ENCODE measurements at regions not wholly inside any gene's neighbourhood (a gene's known extent, or its start where the extent isn't known, plus 50 kb on each side); places are given as distances from the start of the nearest gene placed in this dataset.

DNA sequence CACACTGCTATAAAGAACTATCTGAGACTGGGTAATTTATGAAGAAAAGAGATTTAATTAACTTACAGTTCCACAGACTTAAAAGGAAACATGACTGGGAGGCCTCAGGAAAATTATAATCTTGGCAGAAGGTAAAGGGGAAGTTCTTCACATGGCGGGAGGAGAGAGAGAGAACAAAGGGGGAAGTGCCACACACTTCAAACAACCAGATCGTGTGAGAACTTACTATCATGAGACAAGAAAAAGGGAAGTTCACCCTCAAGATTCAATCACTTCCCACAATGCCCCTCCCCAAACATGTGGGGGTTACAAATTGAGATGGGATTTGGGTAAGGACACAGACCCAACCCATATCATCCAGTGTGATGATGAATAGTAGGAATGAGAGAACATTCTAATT lies 366.5 kb downstream of the LRFN5 start:
- Histone ChIP-seq H3K9ac (ENCODE audit: insufficient read depth, low read depth, low read length) (no peak overlapping the region), H3K36me3 (replicated peaks in 1 of 2; ENCODE audit: control insufficient read depth in 1 of 2, insufficient read depth in 2 of 2, low read length in 2 of 2) (no peaks in the 10 kb centered on the region), H4K20me1 (ENCODE audit: insufficient read depth, low read length) (no peaks in the 10 kb centered on the region), H3K4me1 (ENCODE audit: insufficient read depth, low read length) (no peaks in the 10 kb centered on the region), H3K27ac (ENCODE audit: extremely low read length, insufficient read depth, low read length) (no peak overlapping the region), H2AFZ (ENCODE audit: low read length) (no peak overlapping the region), H3K4me2 (ENCODE audit: low read depth, low read length) (no peak overlapping the region), H3K9me3 (ENCODE audit: low read length) (peaks cover 84% of the 10 kb centered on the region), H3K4me3 (replicated peaks in 1 of 3; ENCODE audit: insufficient read depth in 1 of 3, low read depth in 2 of 3, low read length in 3 of 3) (no peak overlapping the region), H3K27me3 (ENCODE audit: control insufficient read depth in 1 of 2, insufficient read depth in 2 of 2, low read length in 2 of 2) (no peaks in the 10 kb centered on the region), H3K79me2 (ENCODE audit: insufficient read depth, low read length) (no peaks in the 10 kb centered on the region)
- ChIA-PET POLR2A (no interaction called here), CTCF (ENCODE audit: low intra/inter-chr PET ratio, low total read pairs) (no interaction called here)
- no peak for FAIRE-seq
- in situ Hi-C loops (cut with HindIII; ENCODE audit: extremely low pct_ligation_motif_present, low pct_unique_long_range_greater_than_20kb) (no loop called here), intact Hi-C loops (cut with micrococcal nuclease; ENCODE audit: unreplicated experiment) (no loop called here)
- no peak for DNase-seq (ENCODE audit: low spot score)
- WGBS (ENCODE audit: low lambda C conversion rate) = 4% methylated on average over 2 of the region's 2 CpGs
- BruUV-seq (replicated peaks) = no TSS peak
- no peak for ATAC-seq
- TF ChIP-seq MBNL3 (CRISPR knock-in tag; conservative IDR thresholded peaks at IDR 0.05) = no peak
- no peak for TF ChIP-seq MLLT10 (CRISPR knock-in tag; IDR thresholded peaks at IDR 0.05)
- TF ChIP-seq RFXANK (CRISPR knock-in tag; IDR thresholded peaks at IDR 0.05) = no peak
- no peak for TF ChIP-seq ZNF891 (CRISPR knock-in tag; IDR thresholded peaks at IDR 0.05)
- no peak for TF ChIP-seq HNRNPLL (IDR thresholded peaks at IDR 0.05; ENCODE audit: low read depth, low read length, poor library complexity, severe bottlenecking)
- TF ChIP-seq REXO4 (CRISPR knock-in tag; IDR thresholded peaks at IDR 0.05; ENCODE audit: borderline replicate concordance) = no peak
- no peak for TF ChIP-seq SIN3B (IDR thresholded peaks at IDR 0.05; ENCODE audit: low read length)
- TF ChIP-seq ATM (IDR thresholded peaks at IDR 0.05; ENCODE audit: borderline replicate concordance) = no peak
- TF ChIP-seq ZNF670 (CRISPR knock-in tag; IDR thresholded peaks at IDR 0.05; ENCODE audit: borderline replicate concordance) = no peak
- TF ChIP-seq, protein P1, sequence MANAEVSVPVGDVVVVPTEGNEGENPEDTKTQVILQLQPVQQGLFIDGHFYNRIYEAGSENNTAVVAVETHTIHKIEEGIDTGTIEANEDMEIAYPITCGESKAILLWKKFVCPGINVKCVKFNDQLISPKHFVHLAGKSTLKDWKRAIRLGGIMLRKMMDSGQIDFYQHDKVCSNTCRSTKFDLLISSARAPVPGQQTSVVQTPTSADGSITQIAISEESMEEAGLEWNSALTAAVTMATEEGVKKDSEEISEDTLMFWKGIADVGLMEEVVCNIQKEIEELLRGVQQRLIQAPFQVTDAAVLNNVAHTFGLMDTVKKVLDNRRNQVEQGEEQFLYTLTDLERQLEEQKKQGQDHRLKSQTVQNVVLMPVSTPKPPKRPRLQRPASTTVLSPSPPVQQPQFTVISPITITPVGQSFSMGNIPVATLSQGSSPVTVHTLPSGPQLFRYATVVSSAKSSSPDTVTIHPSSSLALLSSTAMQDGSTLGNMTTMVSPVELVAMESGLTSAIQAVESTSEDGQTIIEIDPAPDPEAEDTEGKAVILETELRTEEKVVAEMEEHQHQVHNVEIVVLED (CRISPR knock-in tag; IDR thresholded peaks at IDR 0.05; ENCODE audit: borderline replicate concordance) = no peak
- TF ChIP-seq, protein P2, sequence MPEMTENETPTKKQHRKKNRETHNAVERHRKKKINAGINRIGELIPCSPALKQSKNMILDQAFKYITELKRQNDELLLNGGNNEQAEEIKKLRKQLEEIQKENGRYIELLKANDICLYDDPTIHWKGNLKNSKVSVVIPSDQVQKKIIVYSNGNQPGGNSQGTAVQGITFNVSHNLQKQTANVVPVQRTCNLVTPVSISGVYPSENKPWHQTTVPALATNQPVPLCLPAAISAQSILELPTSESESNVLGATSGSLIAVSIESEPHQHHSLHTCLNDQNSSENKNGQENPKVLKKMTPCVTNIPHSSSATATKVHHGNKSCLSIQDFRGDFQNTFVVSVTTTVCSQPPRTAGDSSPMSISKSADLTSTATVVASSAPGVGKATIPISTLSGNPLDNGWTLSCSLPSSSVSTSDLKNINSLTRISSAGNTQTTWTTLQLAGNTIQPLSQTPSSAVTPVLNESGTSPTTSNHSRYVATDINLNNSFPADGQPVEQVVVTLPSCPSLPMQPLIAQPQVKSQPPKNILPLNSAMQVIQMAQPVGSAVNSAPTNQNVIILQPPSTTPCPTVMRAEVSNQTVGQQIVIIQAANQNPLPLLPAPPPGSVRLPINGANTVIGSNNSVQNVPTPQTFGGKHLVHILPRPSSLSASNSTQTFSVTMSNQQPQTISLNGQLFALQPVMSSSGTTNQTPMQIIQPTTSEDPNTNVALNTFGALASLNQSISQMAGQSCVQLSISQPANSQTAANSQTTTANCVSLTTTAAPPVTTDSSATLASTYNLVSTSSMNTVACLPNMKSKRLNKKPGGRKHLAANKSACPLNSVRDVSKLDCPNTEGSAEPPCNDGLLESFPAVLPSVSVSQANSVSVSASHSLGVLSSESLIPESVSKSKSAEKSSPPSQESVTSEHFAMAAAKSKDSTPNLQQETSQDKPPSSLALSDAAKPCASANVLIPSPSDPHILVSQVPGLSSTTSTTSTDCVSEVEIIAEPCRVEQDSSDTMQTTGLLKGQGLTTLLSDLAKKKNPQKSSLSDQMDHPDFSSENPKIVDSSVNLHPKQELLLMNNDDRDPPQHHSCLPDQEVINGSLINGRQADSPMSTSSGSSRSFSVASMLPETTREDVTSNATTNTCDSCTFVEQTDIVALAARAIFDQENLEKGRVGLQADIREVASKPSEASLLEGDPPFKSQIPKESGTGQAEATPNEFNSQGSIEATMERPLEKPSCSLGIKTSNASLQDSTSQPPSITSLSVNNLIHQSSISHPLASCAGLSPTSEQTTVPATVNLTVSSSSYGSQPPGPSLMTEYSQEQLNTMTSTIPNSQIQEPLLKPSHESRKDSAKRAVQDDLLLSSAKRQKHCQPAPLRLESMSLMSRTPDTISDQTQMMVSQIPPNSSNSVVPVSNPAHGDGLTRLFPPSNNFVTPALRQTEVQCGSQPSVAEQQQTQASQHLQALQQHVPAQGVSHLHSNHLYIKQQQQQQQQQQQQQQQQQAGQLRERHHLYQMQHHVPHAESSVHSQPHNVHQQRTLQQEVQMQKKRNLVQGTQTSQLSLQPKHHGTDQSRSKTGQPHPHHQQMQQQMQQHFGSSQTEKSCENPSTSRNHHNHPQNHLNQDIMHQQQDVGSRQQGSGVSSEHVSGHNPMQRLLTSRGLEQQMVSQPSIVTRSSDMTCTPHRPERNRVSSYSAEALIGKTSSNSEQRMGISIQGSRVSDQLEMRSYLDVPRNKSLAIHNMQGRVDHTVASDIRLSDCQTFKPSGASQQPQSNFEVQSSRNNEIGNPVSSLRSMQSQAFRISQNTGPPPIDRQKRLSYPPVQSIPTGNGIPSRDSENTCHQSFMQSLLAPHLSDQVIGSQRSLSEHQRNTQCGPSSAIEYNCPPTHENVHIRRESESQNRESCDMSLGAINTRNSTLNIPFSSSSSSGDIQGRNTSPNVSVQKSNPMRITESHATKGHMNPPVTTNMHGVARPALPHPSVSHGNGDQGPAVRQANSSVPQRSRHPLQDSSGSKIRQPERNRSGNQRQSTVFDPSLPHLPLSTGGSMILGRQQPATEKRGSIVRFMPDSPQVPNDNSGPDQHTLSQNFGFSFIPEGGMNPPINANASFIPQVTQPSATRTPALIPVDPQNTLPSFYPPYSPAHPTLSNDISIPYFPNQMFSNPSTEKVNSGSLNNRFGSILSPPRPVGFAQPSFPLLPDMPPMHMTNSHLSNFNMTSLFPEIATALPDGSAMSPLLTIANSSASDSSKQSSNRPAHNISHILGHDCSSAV (CRISPR knock-in tag; IDR thresholded peaks at IDR 0.05; ENCODE audit: borderline replicate concordance) = no peak
- no peak for TF ChIP-seq HMG20B (CRISPR knock-in tag; conservative IDR thresholded peaks at IDR 0.05)
- TF ChIP-seq ZNF572 (CRISPR knock-in tag; IDR thresholded peaks at IDR 0.05) = no peak
- no peak for TF ChIP-seq NFE2L1 (CRISPR knock-in tag; IDR thresholded peaks at IDR 0.05; ENCODE audit: borderline replicate concordance)
- TF ChIP-seq, protein P3, sequence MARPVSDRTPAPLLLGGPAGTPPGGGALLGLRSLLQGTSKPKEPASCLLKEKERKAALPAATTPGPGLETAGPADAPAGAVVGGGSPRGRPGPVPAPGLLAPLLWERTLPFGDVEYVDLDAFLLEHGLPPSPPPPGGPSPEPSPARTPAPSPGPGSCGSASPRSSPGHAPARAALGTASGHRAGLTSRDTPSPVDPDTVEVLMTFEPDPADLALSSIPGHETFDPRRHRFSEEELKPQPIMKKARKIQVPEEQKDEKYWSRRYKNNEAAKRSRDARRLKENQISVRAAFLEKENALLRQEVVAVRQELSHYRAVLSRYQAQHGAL (CRISPR knock-in tag; IDR thresholded peaks at IDR 0.05; ENCODE audit: not compliant biosample characterization) = no peak
- TF ChIP-seq FOXJ3 (CRISPR knock-in tag; IDR thresholded peaks at IDR 0.05; ENCODE audit: borderline replicate concordance) = no peak
- no peak for TF ChIP-seq ZNF761 (CRISPR knock-in tag; conservative IDR thresholded peaks at IDR 0.05)
